ENCODE measurements at regions not wholly inside any gene's neighbourhood (a gene's known extent, or its start where the extent isn't known, plus 50 kb on each side); places are given as distances from the start of the nearest gene placed in this dataset.
"Not testable (repeated sequence)": the region's sequence is repeated elsewhere in the genome, so short reads cannot be mapped to it uniquely, and the experiment has no call there.

GRCh38 chr13:21882766-21883165 is 211.9 kb downstream of the FGF9 start:
- DNase-seq: peak; percentile 65

- no peak for DNase-seq
Observed at GRCh38 chr13:21883713-21884112, 212.8 kb downstream of the FGF9 start.

DNA sequence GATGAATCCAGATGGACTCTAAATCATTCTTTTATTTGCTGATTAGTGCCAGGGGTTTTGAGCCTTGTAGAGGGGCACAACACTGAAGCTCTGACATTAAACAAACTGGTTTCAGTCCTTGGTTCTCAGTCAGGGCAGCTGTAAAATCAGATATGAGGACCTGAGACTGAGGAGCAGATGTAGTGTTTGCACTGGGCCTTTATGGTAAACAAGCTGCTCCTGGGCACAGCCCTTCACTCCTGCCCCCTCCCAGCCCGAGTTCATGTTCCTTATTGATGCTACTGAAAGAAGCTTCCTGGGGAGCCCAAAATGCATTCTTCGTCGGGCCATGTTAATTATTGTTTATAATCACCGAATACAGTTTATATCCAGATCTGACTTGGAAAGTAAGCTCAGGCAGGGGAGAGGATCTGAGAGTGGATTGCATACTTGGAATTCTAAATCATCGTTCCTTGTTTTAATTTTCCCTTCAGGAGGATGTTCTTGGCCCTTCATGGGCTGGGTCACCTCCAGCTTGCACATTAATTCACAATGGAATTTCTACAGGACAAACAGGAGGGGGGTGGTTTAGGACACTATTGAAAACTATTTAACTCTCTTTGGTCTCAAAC is 213.5 kb downstream of the FGF9 start:
- peak; percentile 64 for DNase-seq

GRCh38 chr13:21884965-21885567 is 214.2 kb downstream of the FGF9 start:
- DNase-seq: peak; percentile 63

DNA sequence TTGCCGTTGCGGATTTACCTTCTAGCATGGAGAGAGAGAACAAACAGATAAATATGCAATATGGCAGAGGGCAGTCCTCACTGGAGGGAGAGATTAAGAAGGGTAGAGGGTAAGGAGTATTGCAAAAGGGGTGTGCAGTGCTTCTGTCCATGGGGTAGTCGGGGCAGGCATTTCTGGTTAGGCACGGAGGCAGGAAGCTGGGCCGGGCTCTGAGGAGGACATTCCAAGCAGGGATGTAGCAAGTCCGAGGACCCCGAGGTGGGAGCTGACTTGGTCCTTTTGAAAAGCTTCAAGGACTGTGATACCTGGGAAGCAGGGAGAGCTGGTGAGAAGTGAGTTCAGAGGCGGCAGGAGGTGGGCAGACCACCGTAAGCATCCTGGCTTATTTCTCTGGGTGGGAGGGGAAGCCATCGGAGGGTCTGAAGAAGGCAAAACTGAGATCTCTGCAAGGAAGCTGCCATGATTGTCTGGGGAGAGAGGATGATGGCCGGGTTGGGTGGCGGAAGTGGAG is 214.9 kb downstream of the FGF9 start:
- no peak for DNase-seq

DNA sequence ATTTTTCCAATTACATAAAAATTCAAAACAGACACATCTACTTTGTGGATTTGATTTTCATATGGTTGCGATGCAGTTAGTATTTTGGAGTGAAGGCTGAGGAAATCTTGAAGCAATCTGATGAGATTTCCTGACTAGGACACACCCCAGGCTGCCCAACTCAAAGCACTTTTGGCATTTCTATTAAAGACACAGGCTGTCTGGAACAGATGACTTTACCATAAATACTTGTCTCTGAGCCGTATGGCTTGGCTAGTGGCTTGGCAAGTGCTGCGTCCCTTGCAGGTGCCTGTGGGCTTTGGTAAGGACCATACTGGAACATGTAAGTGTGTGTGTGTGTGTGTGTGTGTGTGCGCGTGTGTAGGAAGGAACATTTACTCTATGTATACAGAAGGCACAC is 218.8 kb downstream of the FGF9 start:
- no peak for DNase-seq

GRCh38 chr13:21890220-21890619 is 219.3 kb downstream of the FGF9 start:
- not testable (repeated sequence) for DNase-seq

DNA sequence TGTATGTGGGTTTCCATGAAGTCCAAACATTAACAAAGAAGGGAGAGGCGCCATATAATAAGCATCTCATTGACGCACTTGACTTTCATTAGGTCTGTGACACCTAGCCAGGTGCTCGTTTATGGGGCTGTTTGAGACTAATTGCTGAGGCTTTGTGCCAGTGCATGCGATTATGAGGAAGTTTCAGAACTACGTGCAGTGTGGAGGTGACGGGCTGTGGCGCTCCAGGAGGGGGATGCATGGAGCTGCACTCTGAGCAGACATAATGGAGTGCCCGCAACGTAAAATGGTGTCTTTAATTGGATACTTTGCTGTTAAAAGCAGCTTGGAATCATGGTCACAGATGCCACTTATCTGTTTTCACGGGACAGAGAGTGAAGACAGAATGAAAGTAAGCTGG is 223.2 kb downstream of the FGF9 start:
- peak; percentile 47 for DNase-seq

DNA sequence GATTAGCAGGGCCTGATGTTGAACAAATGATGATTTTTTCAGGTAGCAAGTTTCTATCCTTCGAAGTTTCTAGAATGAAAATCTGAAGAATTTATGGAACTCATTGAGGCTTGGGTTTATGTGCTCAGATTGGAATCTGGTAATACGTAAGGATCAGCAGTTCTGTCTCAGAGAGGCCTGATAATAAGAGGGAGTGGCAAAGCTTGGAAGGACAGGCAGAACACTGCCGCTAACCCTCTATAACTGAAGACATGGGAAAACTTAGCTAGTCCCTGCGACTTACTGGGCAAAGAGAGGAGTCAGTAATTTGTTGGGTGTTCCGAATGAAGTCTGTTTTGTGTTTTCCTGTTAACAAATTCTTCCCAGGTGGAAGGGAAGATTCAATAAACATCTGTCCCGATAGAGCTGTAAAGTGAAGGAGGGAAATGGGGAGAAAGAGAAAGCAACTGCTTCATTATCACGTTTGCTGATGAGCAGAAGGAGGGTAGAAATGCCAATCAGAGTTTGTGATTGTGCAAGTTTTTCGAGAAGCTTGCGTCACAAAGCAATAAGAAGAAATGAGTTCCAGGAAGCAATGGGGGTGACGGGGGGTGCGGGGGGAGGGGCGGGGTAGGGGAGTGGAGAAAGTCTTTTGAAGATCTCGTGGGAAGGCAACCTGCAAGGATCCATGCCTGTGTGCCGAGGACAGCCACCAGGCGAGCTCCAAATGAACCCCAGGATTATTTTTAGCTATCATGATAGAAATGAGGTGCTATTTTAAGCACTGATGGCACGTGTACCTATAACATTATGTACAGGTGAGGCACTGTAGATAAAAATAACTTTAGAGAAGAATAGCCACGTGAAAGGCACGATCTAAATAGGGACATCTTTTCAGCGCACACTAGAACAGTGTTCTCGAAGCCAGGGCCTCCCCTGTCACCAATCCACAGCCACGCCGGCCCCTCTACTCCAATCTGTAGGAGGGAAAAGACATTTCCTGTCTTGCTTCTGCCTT is 224.1 kb downstream of the FGF9 start:
- no peak for DNase-seq

DNA sequence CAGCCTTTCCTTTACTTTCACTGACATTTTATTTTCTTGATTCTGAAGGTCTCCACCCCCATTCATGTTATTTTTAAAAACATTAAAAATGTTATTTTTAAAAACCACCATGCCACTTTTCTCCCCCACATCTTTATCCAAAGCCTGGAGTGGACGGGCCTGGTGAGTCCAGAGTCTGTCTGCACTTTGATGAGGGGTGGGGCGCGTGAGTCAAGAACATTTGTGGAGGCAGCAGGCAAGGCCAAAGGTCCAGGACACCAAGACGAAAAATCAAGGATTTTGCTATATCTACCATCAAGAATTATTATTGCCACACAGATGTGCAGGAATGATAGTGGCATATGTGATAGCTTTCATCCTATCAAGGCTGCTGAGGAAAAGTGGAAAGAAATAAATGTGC is 224.9 kb downstream of the FGF9 start:
- DNase-seq: no peak

DNA sequence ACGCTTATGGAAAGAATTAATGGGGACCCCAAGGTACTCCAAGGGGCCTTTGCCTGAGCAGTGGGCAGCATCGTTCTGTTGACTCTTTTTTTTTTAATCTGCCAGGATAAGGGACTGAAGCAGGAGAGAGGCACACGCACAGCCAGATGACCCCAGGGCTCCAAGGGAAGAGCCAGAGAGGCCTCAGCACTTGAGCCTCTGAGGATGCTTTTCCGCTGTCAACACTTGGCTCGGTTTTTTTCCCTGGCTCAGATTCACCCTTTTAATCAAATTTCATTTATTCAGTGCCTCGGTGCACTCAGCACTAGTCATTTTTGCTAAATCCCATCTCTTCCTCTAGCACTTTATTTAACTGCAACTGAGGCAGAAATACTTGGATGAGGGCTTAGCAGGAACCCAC is 226.3 kb downstream of the FGF9 start:
- DNase-seq: no peak

DNA sequence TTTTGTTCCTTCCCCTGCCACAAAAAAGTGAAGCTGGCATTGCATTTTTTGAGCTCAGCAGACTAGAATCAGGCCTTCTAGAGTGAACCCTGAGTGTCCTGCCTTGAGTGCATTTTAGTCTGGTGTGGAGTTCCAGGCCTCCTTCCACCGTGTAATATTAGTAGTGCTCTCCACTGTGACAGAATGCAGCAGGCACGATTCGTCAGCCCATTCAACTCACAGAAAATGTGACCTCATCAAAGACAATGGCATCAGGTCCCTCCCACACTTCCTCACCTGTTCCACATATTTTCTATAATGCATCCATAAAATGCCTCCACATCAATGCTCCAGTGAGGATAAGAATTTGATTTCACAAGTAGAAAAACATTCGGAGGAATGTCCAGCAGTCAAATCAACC is 227.6 kb downstream of the FGF9 start:
- DNase-seq: no peak

GRCh38 chr13:21898945-21899344 is 228.1 kb downstream of the FGF9 start:
- DNase-seq: no peak

DNA sequence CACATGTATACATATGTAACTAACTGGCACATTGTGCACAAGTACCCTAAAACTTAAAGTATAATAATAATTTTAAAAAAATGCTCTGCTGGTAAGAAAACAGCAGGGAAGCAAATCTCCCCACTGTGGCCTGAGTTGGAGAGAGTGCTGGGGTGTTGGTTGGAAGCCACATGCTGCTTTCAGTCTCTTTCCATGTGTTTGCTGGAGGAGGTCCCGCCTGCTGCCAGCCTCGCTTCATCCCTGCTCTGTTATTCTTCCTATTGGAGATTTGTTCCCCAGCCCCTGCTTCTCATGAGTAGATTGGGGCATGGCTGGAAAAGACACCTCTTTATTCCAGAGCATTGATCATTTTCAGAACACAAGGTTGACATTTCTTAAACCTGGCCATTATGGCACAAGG is 230.5 kb downstream of the FGF9 start:
- no peak for DNase-seq

GRCh38 chr13:21901811-21902708 is 231.2 kb downstream of the FGF9 start:
- no peak for DNase-seq

DNA sequence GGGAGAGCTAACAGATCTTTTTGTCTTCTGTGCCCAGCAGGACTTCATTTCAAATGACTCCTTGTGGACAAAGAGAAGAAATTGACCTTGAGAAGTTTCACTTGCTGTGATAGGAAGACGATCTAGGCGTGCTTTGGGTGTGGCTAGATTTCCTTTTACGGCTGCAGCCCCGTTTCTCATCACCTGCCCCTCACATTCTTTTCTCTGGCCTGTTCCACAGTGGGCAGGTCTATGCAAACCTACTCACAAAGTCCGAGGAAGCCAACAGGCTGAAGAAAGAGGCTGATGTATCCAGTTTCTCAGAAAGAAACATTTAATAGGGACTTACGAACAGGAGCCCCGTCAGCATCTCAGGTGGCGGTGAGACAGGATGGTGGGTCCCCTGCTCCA is 231.8 kb downstream of the FGF9 start:
- no peak for DNase-seq

DNA sequence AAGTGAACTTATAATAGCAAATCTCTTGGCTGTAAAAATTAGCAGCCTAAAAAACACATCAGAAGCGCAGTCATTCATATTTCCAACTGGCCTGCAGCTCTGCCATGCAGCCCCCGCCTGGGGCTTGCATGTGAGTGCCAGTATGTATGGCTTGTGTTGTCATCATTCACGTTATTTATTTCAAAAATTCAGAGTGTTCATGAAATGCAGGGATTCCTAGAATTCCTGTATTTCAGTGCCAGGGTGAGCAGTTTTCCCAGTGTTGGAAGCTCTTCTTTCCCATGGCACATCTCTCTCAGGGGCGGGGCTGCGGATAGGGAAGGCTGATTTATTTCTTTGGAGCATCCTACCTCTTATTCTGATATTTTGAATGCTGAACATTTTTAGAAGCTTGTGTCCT is 234.6 kb downstream of the FGF9 start:
- DNase-seq: no peak

- no peak for DNase-seq
Observed at GRCh38 chr13:21909331-21909730, 238.5 kb downstream of the FGF9 start.

- DNase-seq: no peak
Observed at GRCh38 chr13:21910546-21910945, 239.7 kb downstream of the FGF9 start.

DNA sequence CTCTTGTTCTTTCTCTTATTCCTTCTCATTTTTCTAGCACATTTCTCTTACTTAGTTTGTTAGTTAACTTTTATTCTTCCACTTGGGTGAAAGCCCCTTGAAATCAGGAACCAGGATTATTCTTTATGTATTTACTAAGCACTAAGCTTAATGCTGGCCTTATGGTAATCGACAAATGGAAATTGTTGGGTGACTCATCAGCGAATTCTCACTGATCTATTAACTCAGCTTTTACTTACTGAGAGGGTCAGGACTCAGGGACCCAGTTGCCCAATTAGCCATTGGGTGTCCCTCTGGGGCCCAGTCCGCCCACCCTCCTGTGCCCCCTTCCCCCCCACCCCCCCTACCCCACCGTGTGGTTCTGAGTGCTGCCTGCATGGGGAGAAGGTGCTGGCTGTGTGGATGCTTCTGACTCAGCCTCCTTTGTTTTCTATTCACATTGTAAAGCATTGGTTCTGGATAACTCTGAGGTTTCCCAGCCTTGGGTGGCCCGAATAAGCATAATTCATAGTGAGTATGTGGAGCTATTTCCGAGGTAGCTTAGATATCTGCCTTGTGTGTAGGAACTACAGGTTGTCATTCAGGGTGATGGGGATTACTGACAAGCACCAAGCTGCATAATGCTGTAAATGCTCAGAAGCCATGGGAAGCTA is 240.9 kb downstream of the FGF9 start:
- DNase-seq: no peak

- DNase-seq: peak; percentile 45
Observed at GRCh38 chr13:21913010-21913409, 242.1 kb downstream of the FGF9 start.

Data from NCI-H2029 (cell line).